Left lung (tissue), 4 donors: ENCODE measurements at regions not wholly inside any gene's neighbourhood (a gene's known extent, or its start where the extent isn't known, plus 50 kb on each side); places are given as distances from the start of the nearest gene placed in this dataset.

ENCODE experiments used
- ATAC-seq: fragments of 200-7000 bp; cut with Tn5 transposase; one replicate; pipeline ENCODE4 v1.9.1; 2020; ENCODE audit warnings: moderate library complexity
- DNase-seq, 4 donors: peaks; one replicate each; pipeline ENCODE4 v3.0.0-alpha.2; 2013 to 2020
- H3K27ac ChIP-seq, 2 donors: fragments of 200-600 bp; sonication (generic) in 1 of 2; one replicate each; pipeline versions ENCODE4 v1.5.0 to v1.8.0; 2020 to 2021
- H3K27me3 ChIP-seq, 2 donors: fragments of 200-600 bp; sonication (generic) in 1 of 2; one replicate each; pipeline versions ENCODE4 v1.5.0 to v1.8.0; 2020 to 2021
- H3K36me3 ChIP-seq, 2 donors: fragments of 200-600 bp; sonication (generic) in 1 of 2; one replicate each; pipeline versions ENCODE4 v1.5.0 to v1.8.0; 2020 to 2021
- H3K4me1 ChIP-seq, 2 donors: fragments of 200-600 bp; one replicate each; pipeline ENCODE4 v1.8.0; 2021
- H3K4me3 ChIP-seq, 2 donors: fragments of 200-600 bp; sonication (generic) in 1 of 2; one replicate each; pipeline versions ENCODE4 v1.5.0 to v1.8.0; 2020 to 2021; ENCODE audit warnings: mild to moderate bottlenecking in 1 of 2
- H3K9me3 ChIP-seq, 2 donors: fragments of 200-600 bp; sonication (generic) in 1 of 2; one replicate each; pipeline versions ENCODE4 v1.5.0 to v1.8.0; 2020 to 2021
- intact Hi-C, 2 donors: fragments of 100-400 bp; cut with DNase I; formaldehyde crosslinking; loops; one replicate each; pipeline versions ENCODE4 v1.11.2 to v1.14.2; 2022
- TF ChIP-seq, protein P1 (sequence below), 2 donors: fragments of 200-600 bp; sonication (generic) in 1 of 2; IDR thresholded peaks; one replicate each; pipeline versions ENCODE4 v1.5.0 to v1.8.0; 2021; ENCODE audit warnings: antibody characterized with exemption in 2 of 2
- donor health status: DM: no; HTN: yes; CAD: no.
- donor health status: DM: no; HTN: no; CAD: no.

DNA sequence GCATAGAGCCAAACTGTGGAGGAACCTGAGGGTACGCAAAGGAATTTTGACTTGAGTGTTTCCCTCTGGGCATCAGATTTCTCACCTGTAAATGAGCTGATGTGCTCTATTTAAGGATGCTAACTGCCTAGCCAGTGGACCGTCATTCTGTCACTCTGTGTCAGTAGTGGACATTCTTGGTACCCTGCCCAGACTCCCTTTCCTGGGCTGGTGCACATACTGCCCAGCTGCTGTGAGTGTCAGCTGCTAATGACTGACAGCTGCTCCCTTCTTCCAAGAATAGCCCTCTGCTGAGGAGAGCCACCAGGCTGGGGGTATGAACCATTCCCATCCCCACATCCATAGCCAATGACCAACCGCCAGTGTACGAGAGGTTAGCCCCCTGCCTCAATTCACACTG, 193.1 kb upstream of the DAB1 start:
- intact Hi-C loops = no loop called here
- H3K9me3 ChIP-seq = no peaks in the 10 kb centered on the region
- no peak overlapping the region for H3K27ac ChIP-seq
- no peak overlapping the region for H3K4me3 ChIP-seq
- no peaks in the 10 kb centered on the region for H3K36me3 ChIP-seq
- no peaks in the 10 kb centered on the region for H3K27me3 ChIP-seq
- TF ChIP-seq, protein P1, sequence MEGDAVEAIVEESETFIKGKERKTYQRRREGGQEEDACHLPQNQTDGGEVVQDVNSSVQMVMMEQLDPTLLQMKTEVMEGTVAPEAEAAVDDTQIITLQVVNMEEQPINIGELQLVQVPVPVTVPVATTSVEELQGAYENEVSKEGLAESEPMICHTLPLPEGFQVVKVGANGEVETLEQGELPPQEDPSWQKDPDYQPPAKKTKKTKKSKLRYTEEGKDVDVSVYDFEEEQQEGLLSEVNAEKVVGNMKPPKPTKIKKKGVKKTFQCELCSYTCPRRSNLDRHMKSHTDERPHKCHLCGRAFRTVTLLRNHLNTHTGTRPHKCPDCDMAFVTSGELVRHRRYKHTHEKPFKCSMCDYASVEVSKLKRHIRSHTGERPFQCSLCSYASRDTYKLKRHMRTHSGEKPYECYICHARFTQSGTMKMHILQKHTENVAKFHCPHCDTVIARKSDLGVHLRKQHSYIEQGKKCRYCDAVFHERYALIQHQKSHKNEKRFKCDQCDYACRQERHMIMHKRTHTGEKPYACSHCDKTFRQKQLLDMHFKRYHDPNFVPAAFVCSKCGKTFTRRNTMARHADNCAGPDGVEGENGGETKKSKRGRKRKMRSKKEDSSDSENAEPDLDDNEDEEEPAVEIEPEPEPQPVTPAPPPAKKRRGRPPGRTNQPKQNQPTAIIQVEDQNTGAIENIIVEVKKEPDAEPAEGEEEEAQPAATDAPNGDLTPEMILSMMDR (IDR thresholded peaks at IDR 0.05) = no peak
- DNase-seq (no peak), ATAC-seq (no peak)
- no peaks in the 10 kb centered on the region for H3K4me1 ChIP-seq

DNA sequence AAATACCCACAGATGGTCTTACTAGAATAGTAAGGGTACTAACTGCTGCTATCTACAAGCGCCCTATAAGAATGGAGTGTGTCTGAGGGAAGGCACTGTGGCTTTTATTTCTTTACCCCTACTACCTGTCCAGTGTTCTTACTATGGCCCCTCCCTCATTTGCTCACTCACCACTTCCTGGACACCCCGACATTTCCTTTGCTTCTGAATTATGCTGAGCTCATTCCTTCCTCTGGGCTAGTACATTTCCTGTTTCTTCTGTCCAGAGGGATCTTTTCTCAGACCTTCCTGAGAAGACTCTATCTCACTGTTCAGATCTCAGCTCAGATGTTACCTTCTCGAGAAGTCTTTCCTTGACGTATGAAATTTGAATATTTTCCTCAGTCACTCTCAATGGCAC, 192.1 kb upstream of the DAB1 start:
- no peak for DNase-seq
- Histone ChIP-seq H3K9me3 (no peaks in the 10 kb centered on the region), H3K27me3 (no peaks in the 10 kb centered on the region), H3K4me1 (no peaks in the 10 kb centered on the region), H3K4me3 (no peak overlapping the region), H3K36me3 (no peaks in the 10 kb centered on the region), H3K27ac (no peak overlapping the region)
- intact Hi-C loops = no loop called here
- ATAC-seq = no peak
- TF ChIP-seq, protein P1 (IDR thresholded peaks at IDR 0.05) = no peak

DNA sequence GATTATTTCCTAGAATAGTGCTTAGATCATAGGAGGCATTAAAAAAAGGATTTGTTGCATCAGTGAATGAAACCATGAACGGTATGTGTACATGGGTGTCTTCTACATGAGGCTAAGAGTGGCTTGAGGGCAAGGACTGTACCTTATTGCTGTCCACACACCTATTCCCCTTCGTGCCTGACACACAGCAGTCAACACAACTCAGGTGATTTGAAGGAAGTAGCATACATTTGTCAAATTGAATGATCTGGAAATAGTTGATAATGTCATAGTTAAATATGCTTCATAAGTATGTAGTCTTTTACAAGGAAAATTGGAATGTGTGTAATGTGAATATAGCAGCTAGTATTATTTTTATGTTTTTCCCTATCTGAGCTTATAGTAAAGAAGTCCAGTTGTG, 189.0 kb upstream of the DAB1 start:
- no peak overlapping the region for H3K4me3 ChIP-seq
- H3K4me1 ChIP-seq = no peaks in the 10 kb centered on the region
- TF ChIP-seq, protein P1 (IDR thresholded peaks at IDR 0.05) = no peak
- H3K9me3 ChIP-seq = no peaks in the 10 kb centered on the region
- ATAC-seq = no peak
- no peaks in the 10 kb centered on the region for H3K27me3 ChIP-seq
- no peak for DNase-seq
- intact Hi-C loops = no loop called here
- no peaks in the 10 kb centered on the region for H3K36me3 ChIP-seq
- H3K27ac ChIP-seq = no peak overlapping the region

DNA sequence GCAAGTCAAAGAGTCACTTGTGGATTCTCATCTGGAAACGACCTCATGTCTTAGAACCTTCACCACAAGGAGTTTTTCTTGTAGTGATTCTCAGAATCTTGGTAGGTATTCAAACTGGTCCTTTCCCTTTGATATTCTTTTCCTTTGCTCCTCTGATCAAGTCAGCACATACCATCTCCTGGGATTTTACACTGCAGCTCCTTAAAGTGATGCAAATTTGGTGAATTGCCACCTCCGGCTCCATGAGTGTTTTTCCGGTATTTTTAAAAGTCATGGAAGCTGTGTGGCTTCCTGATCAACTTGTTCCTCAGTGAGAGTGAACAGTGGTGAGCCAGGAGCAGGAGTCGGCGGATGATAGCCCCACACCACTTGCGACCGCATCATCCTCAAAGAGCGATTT, 182.1 kb upstream of the DAB1 start:
- DNase-seq (no peak), ATAC-seq (no peak)
- H3K9me3 ChIP-seq = no peaks in the 10 kb centered on the region
- H3K27me3 ChIP-seq = no peaks in the 10 kb centered on the region
- H3K4me1 ChIP-seq = no peaks in the 10 kb centered on the region
- no peak overlapping the region for H3K27ac ChIP-seq
- H3K4me3 ChIP-seq = no peak overlapping the region
- H3K36me3 ChIP-seq = no peaks in the 10 kb centered on the region
- TF ChIP-seq, protein P1 (IDR thresholded peaks at IDR 0.05) = no peak
- intact Hi-C loops = no loop called here

DNA sequence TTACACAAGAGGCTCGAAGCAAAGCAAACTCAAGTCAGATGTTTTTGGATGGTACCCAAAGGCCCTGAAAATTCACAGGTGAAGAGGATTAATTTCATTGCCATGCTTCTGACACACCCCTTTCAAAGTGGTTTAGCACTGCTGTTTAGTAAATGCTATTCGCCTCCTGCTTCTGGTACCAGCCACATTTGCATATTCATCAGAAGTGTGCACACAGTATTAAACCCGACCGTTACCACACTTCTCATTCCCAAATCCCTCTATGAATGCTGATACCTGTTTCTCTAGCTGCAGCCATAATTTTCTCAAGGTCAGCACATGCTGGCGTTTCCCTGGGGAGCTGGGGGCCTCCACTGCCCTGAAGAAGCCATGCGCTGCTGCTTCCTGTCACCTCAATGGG, 179.8 kb upstream of the DAB1 start:
- H3K4me3 ChIP-seq = no peak overlapping the region
- no peaks in the 10 kb centered on the region for H3K36me3 ChIP-seq
- intact Hi-C loops = no loop called here
- DNase-seq (no peak), ATAC-seq (no peak)
- H3K27ac ChIP-seq = no peak overlapping the region
- no peaks in the 10 kb centered on the region for H3K27me3 ChIP-seq
- no peaks in the 10 kb centered on the region for H3K4me1 ChIP-seq
- TF ChIP-seq, protein P1 (IDR thresholded peaks at IDR 0.05) = no peak
- no peaks in the 10 kb centered on the region for H3K9me3 ChIP-seq
